GM12865 (cell line): ENCODE measurements at regions not wholly inside any gene's neighbourhood (a gene's known extent, or its start where the extent isn't known, plus 50 kb on each side); places are given as distances from the start of the nearest gene placed in this dataset.

Experiments
- DNase-seq: peaks from one replicate; pipeline ENCODE4 v3.0.0; 2010; ENCODE audit warnings: low read depth
- H3K4me3 ChIP-seq: 2 replicates; pipeline ENCODE4 v1.5.1; 2011; ENCODE audit warnings: mild to moderate bottlenecking, low read depth, low read length, control low read depth
- TF ChIP-seq, protein P1 (sequence below): IDR thresholded peaks from 2 replicates; pipeline ENCODE4 v1.5.1; 2011; ENCODE audit warnings: low read length, control low read depth, low read depth, inconsistent platforms; ENCODE audit not compliant: insufficient read depth; ENCODE audit errors: missing control alignments

DNA sequence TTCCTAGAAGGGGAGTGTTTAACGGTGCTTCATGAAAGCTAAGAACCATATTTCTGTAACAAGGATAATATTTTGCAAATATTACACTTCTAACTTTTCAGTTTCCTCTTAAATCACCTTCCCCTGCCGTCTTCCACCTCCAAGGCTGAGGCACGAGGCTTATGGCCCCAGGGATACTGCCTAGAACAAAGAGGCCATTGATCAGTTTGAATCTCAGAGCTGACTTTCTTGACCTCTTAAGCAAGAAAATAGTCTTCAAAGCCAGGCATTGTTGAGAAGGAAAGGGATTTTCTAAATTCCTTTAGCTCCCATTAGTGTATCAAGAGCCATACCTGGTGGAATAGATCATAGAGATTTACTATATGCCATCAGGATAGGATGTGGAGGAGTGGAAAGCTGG is 566.2 kb downstream of the BNC2 start:
- DNase-seq: no peak
- H3K4me3 ChIP-seq: no peak overlapping the region
- TF ChIP-seq, protein P1, sequence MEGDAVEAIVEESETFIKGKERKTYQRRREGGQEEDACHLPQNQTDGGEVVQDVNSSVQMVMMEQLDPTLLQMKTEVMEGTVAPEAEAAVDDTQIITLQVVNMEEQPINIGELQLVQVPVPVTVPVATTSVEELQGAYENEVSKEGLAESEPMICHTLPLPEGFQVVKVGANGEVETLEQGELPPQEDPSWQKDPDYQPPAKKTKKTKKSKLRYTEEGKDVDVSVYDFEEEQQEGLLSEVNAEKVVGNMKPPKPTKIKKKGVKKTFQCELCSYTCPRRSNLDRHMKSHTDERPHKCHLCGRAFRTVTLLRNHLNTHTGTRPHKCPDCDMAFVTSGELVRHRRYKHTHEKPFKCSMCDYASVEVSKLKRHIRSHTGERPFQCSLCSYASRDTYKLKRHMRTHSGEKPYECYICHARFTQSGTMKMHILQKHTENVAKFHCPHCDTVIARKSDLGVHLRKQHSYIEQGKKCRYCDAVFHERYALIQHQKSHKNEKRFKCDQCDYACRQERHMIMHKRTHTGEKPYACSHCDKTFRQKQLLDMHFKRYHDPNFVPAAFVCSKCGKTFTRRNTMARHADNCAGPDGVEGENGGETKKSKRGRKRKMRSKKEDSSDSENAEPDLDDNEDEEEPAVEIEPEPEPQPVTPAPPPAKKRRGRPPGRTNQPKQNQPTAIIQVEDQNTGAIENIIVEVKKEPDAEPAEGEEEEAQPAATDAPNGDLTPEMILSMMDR: no peak

DNA sequence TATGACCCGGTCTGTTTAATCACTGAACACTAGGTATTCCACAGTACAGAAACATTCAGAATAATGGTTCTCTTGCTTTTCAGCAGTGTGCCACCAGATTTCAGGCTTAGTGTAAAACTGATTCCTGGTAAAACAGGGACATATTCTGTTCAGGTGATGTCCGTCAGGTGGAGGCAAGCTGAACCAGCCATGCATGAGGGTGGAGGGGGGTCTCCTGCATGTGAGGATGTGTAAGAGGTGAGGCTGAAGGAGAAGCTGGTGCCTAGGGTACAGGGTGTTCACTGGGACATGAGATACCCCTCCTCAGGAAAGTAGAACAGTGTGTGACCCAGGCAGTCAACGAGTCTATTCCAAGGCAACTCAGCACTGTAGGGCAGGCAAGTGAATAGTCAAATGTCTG is 563.9 kb downstream of the BNC2 start:
- TF ChIP-seq, protein P1: no peak
- no peak overlapping the region for H3K4me3 ChIP-seq
- no peak for DNase-seq

DNA sequence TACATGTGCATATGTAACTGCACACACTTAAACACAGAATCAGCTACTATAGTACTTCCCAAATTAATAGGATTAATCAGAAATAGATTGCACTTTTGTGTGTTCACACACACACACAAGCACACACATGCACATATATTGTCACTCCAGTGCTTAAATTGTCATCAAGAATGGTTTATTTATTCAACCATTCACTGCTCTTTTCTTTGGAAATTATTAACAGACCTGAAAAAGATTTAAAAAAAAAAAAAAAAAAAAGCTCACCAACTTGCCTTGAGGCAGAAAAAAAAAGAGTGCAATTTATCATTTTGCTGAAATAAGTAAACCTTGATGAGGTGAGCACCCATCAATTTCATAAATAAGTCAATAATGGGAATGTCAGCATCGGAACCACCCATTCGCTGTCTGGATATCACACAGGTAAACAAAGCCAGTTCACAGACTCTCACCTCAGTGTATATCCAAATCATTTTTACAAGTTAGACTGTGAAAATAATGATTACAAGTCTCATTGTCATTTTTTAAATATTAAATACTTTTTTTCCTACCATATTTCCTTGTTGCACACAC is 562.8 kb downstream of the BNC2 start:
- TF ChIP-seq, protein P1: no peak

DNA sequence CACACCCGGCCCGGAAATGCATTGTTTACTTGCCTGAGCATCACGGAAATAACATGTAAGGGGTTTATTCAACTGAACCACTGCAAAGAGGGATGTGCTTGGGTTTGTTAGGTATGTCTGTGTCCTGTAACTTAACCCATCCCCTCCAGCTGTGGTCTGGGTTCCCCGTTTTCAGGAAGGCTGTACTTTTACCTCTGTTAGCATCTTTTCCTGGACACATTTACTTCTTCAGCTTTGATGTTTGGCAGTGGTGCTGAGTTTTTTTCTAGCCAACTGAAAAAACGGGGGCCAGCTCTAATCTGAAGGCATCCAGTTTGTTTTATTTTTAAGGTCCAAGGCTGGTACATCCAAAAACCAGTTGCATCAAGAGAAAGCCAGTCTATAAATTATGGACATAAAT is 561.8 kb downstream of the BNC2 start:
- H3K4me3 ChIP-seq: no peak overlapping the region
- no peak for DNase-seq
- TF ChIP-seq, protein P1: no peak

More for the DNA sequence above, 562.8 kb downstream of the BNC2 start:
- H3K4me3 ChIP-seq: no peak overlapping the region
- DNase-seq: no peak

DNA sequence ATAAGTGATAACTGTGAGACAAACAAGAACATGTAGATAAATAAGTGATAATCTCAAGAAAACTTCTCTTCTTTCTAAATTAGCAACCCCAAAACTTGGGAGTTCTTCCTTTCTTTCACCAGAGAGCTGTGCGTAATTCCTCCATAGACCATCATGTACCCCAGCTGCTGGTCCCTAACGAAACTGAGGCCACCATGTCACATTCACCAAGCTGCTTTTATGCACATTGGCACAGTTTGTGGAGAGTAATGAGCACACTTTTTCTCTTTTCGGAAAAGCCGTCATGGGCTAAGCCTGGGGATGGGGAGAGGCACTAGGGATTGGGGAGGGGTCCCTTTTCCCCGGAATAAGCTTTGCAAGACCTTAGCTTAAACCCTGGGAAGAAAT is 561.4 kb downstream of the BNC2 start:
- no peak overlapping the region for H3K4me3 ChIP-seq
- no peak for DNase-seq
- TF ChIP-seq, protein P1: no peak

DNA sequence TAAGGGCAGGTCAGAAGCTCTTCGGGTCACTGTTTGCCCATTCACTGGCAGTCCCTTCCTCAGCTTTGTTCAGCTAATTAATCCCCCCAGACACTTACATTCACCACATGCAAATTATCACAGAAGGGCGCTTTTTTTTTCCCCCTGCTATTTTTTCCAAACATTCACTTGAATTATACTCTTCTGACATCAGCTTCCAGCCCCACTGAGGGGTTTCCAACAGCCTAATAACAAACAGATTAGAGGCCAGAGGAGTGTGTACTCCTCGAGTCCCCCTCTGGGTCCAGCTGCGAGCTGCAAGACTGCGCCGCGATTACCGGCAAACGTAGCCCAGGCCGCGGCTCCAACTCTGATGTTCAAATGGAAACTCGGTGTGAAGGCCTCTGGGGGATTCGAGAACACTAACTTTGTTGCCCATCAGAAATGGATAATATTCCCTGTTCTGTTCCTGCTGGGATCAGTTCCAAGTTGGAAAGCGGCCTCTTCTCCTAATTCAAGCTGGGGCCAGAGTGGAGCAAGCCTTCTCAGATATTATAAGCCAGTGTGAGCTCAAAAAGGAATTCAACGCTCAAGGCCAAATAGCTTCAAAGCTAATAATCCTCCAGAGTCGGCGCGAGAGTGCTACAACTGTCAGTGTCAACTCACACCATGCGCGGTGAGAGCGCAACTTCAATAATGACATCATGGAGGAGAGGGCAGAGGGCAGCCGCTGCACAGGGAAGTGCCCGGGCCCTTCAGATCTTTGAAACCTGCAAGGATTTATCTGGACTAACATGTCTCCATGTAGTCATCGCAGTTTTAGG is 560.8 kb downstream of the BNC2 start:
- H3K4me3 ChIP-seq: no peak overlapping the region
- no peak for DNase-seq
- TF ChIP-seq, protein P1: no peak
